Keratinocyte (primary cell): ENCODE measurements at regions not wholly inside any gene's neighbourhood (a gene's known extent, or its start where the extent isn't known, plus 50 kb on each side); places are given as distances from the start of the nearest gene placed in this dataset.

ENCODE experiments used
- DNase-seq: peaks from one replicate; pipeline ENCODE4 v3.0.0-alpha.2; 2011; ENCODE audit warnings: low read depth, missing footprints, low spot score
- FAIRE-seq: peaks from 2 replicates; lab custom pipeline; 2011; peaks lifted over from hg19 to GRCh38; lab: Jason Lieb, UNC
- H2AFZ ChIP-seq: 2 replicates; pipeline ENCODE4 v1.6.0; 2012; ENCODE audit warnings: low read length, control low read depth, inconsistent platforms; ENCODE audit not compliant: control insufficient read depth
- H3K27ac ChIP-seq: 2 replicates; pipeline ENCODE4 v1.5.1; 2011; ENCODE audit warnings: low read length; ENCODE audit not compliant: control insufficient read depth, insufficient read depth
- H3K27me3 ChIP-seq: 3 replicates; pipeline ENCODE4 v1.6.0; 2011; ENCODE audit warnings: low read length; ENCODE audit not compliant: control insufficient read depth, insufficient read depth; ENCODE audit errors: extremely low read depth
- H3K36me3 ChIP-seq, 2 experiments: 2 replicates in 1 of 2; 3 replicates in 1 of 2; pipeline ENCODE4 v1.5.1; 2011; ENCODE audit warnings: low read length in 2 of 2, mild to moderate bottlenecking in 1 of 2; ENCODE audit not compliant: control insufficient read depth in 2 of 2, insufficient read depth in 2 of 2; ENCODE audit errors: extremely low read depth in 1 of 2
- H3K4me1 ChIP-seq: 3 replicates; pipeline ENCODE4 v1.5.1; 2011; ENCODE audit warnings: low read length; ENCODE audit not compliant: control insufficient read depth, insufficient read depth; ENCODE audit errors: extremely low read depth
- H3K4me2 ChIP-seq: 3 replicates; pipeline ENCODE4 v1.6.0; 2011; ENCODE audit warnings: low read depth, low read length; ENCODE audit not compliant: control insufficient read depth, insufficient read depth; ENCODE audit errors: extremely low read depth
- H3K4me3 ChIP-seq, 3 experiments: fragments of 200-600 bp in 1 of 3; sonication (generic) in 1 of 3; 2 replicates in 2 of 3; 3 replicates in 1 of 3; pipeline ENCODE4 v1.5.1; 2011 to 2016; ENCODE audit warnings: low read length in 3 of 3, mild to moderate bottlenecking in 3 of 3, control low read depth in 2 of 3, inconsistent platforms in 1 of 3, low read depth in 1 of 3, mixed read lengths in 1 of 3, mixed run types in 1 of 3, moderate library complexity in 1 of 3; ENCODE audit not compliant: control insufficient read depth in 2 of 3, insufficient read depth in 2 of 3; ENCODE audit errors: extremely low read depth in 1 of 3
- H3K79me2 ChIP-seq: 2 replicates; pipeline ENCODE4 v1.6.0; 2012; ENCODE audit warnings: low read length; ENCODE audit not compliant: control insufficient read depth, insufficient read depth
- H3K9ac ChIP-seq: 3 replicates; pipeline ENCODE4 v1.6.0; 2011; ENCODE audit warnings: low read length; ENCODE audit not compliant: control insufficient read depth, insufficient read depth; ENCODE audit errors: extremely low read depth
- H3K9me1 ChIP-seq: 3 replicates; pipeline ENCODE4 v1.6.0; 2011; ENCODE audit warnings: low read length; ENCODE audit not compliant: control insufficient read depth, insufficient read depth; ENCODE audit errors: extremely low read depth
- H3K9me3 ChIP-seq: 2 replicates; pipeline ENCODE4 v1.5.1; 2012; ENCODE audit warnings: low read depth, low read length; ENCODE audit not compliant: control insufficient read depth
- H4K20me1 ChIP-seq: 3 replicates; pipeline ENCODE4 v1.6.0; 2011; ENCODE audit warnings: low read length; ENCODE audit not compliant: control insufficient read depth, insufficient read depth; ENCODE audit errors: extremely low read depth
- CTCF ChIP-seq, 3 experiments: IDR thresholded peaks in 1 of 3; conservative IDR thresholded peaks in 1 of 3; optimal IDR thresholded peaks in 1 of 3; 2 replicates in 2 of 3; 3 replicates in 1 of 3; pipeline versions ENCODE3 to v1.5.1; 2011; ENCODE audit warnings: low read length in 3 of 3, mild to moderate bottlenecking in 3 of 3, moderate library complexity in 2 of 3, control low read depth in 1 of 3, inconsistent platforms in 1 of 3; ENCODE audit not compliant: insufficient read depth in 2 of 3; ENCODE audit errors: extremely low read depth in 1 of 3
- EZH2 ChIP-seq: IDR thresholded peaks from one replicate; pipeline ENCODE4 v1.6.1; 2012; ENCODE audit warnings: inconsistent platforms, mild to moderate bottlenecking, low read length, moderate library complexity
- dilution Hi-C: fragments of 300-500 bp; cut with MboI; formaldehyde crosslinking; loops from one replicate; pipeline ENCODE4 v1.7.0; 2020; ENCODE audit warnings: low sequenced_read_pairs; ENCODE audit not compliant: extremely low pct_ligation_motif_present

GRCh38 chr12:124454735-124455134 lies 112.7 kb downstream of the NCOR2 start:
- H3K79me2 ChIP-seq, result peaks cover 2% of the 10 kb centered on the region
- dilution Hi-C loops, result no loop called here
- H3K4me1 ChIP-seq, result peaks cover 4% of the 10 kb centered on the region
- H2AFZ ChIP-seq, result no peak overlapping the region
- FAIRE-seq (no peak), DNase-seq (no peak)
- H3K9me1 ChIP-seq, result no peaks in the 10 kb centered on the region
- no peak overlapping the region for H3K4me2 ChIP-seq
- no peaks in the 10 kb centered on the region for H3K27me3 ChIP-seq
- peaks cover 17 to 30% of the 10 kb centered on the region in 2 experiments for H3K36me3 ChIP-seq
- no peak overlapping the region for H3K27ac ChIP-seq
- no peak overlapping the region for H3K4me3 ChIP-seq
- peaks cover 9% of the 10 kb centered on the region for H4K20me1 ChIP-seq
- TF ChIP-seq CTCF (optimal IDR thresholded peaks at IDR 0.05 in 1 of 3, IDR thresholded peaks at IDR 0.05 in 1 of 3, conservative IDR thresholded peaks at IDR 0.05 in 1 of 3; ENCODE audit: extremely low read depth in 1 of 3, insufficient read depth in 2 of 3, low read length in 3 of 3) (no peak), EZH2 (no peak)
- H3K9ac ChIP-seq, result no peak overlapping the region
- H3K9me3 ChIP-seq, result no peaks in the 10 kb centered on the region

GRCh38 chr12:124454352-124454725 lies 113.1 kb downstream of the NCOR2 start:
- DNase-seq (no peak), FAIRE-seq (no peak)
- peaks cover 4% of the 10 kb centered on the region for H3K4me1 ChIP-seq
- H3K9ac ChIP-seq, result no peak overlapping the region
- peaks cover 9% of the 10 kb centered on the region for H4K20me1 ChIP-seq
- no peaks in the 10 kb centered on the region for H3K9me1 ChIP-seq
- H3K27me3 ChIP-seq, result no peaks in the 10 kb centered on the region
- H3K4me3 ChIP-seq, result no peak overlapping the region
- H3K27ac ChIP-seq, result no peak overlapping the region
- H3K79me2 ChIP-seq, result peaks cover 2% of the 10 kb centered on the region
- H3K4me2 ChIP-seq, result no peak overlapping the region
- dilution Hi-C loops, result no loop called here
- H3K36me3 ChIP-seq, result peaks cover 13 to 28% of the 10 kb centered on the region in 2 experiments
- no peaks in the 10 kb centered on the region for H3K9me3 ChIP-seq
- no peak overlapping the region for H2AFZ ChIP-seq
- TF ChIP-seq EZH2, result no peak
- no peak for TF ChIP-seq CTCF (optimal IDR thresholded peaks at IDR 0.05 in 1 of 3, IDR thresholded peaks at IDR 0.05 in 1 of 3, conservative IDR thresholded peaks at IDR 0.05 in 1 of 3; ENCODE audit: extremely low read depth in 1 of 3, insufficient read depth in 2 of 3, low read length in 3 of 3)
